ENCODE measurements at regions not wholly inside any gene's neighbourhood (a gene's known extent, or its start where the extent isn't known, plus 50 kb on each side); places are given as distances from the start of the nearest gene placed in this dataset.
"Not testable (repeated sequence)": the region's sequence is repeated elsewhere in the genome, so short reads cannot be mapped to it uniquely, and the experiment has no call there.

DNA sequence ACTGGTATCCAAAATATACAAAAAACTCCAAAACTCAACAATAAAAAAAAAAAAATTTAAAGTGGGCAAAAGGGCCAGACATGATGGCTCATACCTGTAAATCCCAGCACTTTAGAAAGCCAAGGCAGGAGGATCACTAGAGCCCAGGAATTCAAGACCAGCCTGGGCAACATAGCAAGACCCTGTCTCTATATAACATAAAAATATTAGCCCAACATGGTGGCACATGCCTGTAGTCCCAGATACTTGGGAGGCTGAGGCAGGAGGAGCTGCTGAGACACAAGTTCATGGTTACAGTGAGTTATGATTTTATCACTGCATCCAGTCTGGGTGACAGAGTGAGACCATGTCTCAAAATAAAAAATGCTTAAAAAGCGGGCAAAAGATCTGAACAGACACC, 121.0 kb upstream of the BEND6 start:
- TF ChIP-seq, protein P1, sequence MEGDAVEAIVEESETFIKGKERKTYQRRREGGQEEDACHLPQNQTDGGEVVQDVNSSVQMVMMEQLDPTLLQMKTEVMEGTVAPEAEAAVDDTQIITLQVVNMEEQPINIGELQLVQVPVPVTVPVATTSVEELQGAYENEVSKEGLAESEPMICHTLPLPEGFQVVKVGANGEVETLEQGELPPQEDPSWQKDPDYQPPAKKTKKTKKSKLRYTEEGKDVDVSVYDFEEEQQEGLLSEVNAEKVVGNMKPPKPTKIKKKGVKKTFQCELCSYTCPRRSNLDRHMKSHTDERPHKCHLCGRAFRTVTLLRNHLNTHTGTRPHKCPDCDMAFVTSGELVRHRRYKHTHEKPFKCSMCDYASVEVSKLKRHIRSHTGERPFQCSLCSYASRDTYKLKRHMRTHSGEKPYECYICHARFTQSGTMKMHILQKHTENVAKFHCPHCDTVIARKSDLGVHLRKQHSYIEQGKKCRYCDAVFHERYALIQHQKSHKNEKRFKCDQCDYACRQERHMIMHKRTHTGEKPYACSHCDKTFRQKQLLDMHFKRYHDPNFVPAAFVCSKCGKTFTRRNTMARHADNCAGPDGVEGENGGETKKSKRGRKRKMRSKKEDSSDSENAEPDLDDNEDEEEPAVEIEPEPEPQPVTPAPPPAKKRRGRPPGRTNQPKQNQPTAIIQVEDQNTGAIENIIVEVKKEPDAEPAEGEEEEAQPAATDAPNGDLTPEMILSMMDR (IDR thresholded peaks at IDR 0.05; ENCODE audit: borderline replicate concordance, insufficient read depth, low read depth, low read length) = no peak
- no peak overlapping the region for H3K4me3 ChIP-seq (ENCODE audit: low read depth, low read length)

DNA sequence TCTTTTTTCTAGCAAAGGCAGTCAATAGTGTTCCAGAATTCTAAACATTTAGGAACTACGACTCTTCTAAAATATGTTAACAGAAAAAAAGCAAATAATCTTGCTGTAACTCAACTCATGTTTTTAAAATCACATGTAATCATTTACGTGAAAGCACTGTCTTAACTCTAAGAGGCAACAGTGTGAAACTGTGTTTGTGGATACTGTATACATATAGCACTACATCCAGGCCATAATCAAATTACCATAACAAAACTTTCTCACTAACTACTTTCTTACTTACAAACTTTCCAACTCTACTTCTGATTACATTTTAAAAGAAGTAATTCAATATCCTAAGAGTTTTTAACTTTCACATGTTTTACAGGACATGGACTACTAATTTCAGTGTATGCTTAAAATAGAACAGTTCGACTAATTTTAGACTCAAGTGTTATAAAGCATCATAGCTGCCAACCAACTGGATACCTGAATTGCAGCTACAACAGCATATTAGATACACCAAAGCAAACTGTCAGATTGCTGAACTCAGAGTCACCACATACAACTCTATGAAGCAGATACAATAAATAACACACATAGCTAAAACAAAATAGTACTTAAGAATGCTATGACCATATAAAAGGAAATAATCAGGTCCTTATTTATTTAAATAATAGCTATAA, 121.6 kb upstream of the BEND6 start:
- H3K4me3 ChIP-seq (ENCODE audit: low read depth, low read length) = no peak overlapping the region
- TF ChIP-seq, protein P1 (IDR thresholded peaks at IDR 0.05; ENCODE audit: borderline replicate concordance, insufficient read depth, low read depth, low read length) = no peak

DNA sequence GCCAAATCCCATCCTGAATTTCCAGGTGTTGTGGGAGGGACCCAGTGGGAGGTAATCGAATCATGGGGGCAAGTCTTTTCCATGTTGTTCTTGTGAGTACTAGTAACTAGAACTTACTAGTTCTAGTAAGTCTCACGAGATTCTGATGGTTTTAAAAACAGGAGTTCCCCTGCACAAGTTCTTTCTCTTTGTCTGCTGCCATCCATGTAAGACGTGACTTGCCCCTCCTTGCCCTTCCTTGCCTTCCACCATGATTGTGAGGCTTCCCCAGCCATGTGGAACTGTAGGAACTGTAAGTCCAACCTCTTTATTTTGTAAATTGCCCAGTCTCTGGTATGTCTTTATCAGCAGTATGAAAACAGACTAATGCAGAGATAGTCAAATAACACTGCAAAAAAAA, 122.7 kb upstream of the BEND6 start:
- TF ChIP-seq, protein P1 (IDR thresholded peaks at IDR 0.05; ENCODE audit: borderline replicate concordance, insufficient read depth, low read depth, low read length) = no peak
- no peak overlapping the region for H3K4me3 ChIP-seq (ENCODE audit: low read depth, low read length)

DNA sequence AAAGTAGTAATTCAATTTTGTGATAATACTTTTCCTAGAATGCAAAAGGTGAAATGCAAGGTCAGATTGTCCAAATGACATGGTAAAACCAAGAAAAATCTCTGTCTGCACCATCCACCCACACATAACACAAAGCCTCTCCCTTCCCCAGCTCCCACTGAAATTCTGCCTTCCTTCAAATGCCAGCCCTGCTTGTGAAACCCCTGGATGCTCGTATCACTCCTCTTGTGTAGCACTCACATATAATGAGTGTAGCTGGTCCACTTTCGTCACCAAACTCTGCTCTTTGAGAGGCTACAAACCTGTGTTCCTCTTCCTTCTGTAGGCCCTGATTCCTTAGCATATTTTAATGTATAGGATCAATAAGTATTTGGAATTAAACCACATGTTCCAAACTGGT, 123.6 kb upstream of the BEND6 start:
- TF ChIP-seq, protein P1 (IDR thresholded peaks at IDR 0.05; ENCODE audit: borderline replicate concordance, insufficient read depth, low read depth, low read length) = no peak
- no peak overlapping the region for H3K4me3 ChIP-seq (ENCODE audit: low read depth, low read length)

- TF ChIP-seq, protein P1 (IDR thresholded peaks at IDR 0.05; ENCODE audit: borderline replicate concordance, insufficient read depth, low read depth, low read length) = no peak
- no peak overlapping the region for H3K4me3 ChIP-seq (ENCODE audit: low read depth, low read length)
These were observed 126.8 kb upstream of the BEND6 start for GRCh38 chr6:56827908-56828649.

DNA sequence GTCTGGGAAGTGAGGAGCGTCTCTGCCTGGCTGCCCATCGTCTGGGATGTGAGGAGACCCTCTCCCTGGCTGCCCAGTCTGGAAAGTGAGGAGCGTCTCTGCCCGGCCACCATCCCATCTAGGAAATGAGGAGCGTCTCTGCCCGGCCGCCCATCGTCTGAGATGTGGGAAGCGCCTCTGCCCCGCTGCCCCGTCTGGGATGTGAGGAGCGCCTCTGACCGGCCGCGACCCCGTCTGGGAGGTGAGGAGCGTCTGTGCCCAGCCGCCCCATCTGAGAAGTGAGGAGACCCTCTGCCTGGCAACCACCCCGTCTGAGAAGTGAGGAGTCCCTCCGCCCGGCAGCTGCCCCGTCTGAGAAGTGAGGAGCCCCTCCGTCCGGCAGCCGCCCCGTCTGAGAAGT, 130.5 kb upstream of the BEND6 start:
- not testable (repeated sequence) for H3K4me3 ChIP-seq (ENCODE audit: low read depth, low read length)

DNA sequence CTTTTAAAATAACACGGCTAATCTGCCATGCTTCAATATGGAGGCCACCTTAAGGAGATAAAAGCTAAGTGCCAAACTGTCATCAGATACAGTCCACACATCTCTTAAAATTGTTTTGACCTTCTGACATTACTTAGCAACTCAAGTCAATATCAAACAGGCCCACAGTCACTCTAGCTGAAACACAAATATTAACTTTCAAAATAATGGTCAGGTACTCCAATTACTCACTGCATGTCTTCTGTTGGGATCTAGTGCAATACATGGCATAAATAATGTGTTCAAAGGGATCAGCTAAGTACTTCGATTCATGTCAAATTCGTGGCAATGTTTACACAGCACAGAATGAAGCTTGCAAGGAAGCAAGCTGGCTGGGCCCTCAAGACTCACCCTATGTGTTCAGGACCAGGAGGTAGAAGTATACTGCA, 133.9 kb upstream of the BEND6 start:
- TF ChIP-seq, protein P1 (IDR thresholded peaks at IDR 0.05; ENCODE audit: borderline replicate concordance, insufficient read depth, low read depth, low read length) = no peak
- no peak overlapping the region for H3K4me3 ChIP-seq (ENCODE audit: low read depth, low read length)

All from GM12875 (cell line).